ENCODE measurements at regions not wholly inside any gene's neighbourhood (a gene's known extent, or its start where the extent isn't known, plus 50 kb on each side); places are given as distances from the start of the nearest gene placed in this dataset.

GRCh38 chr6:93858213-93858612 is 438.9 kb upstream of the EPHA7 start:
- ChIA-PET POLR2A (no interaction called here), CTCF (no interaction called here), RAD21 (ENCODE audit: low non-redundant PET in 1 of 2, low total read pairs in 2 of 2, uncharacterized antibody in 2 of 2, unreplicated experiment in 2 of 2) (no interaction called here)
- Histone ChIP-seq H4K20me1 (ENCODE audit: insufficient read depth) (no peaks in the 10 kb centered on the region), H3K4me2 (ENCODE audit: low read length) (no peak overlapping the region), H3K79me2 (ENCODE audit: insufficient read depth, low read length) (no peaks in the 10 kb centered on the region), H3K9me3 (ENCODE audit: control insufficient read depth in 1 of 2, insufficient read depth in 1 of 2, low read depth in 1 of 2, low read length in 2 of 2) (peaks cover 3% of the 10 kb centered on the region in 2 experiments; a peak in 1 of 4 replicates), H2AFZ (ENCODE audit: low read depth, low read length, poor library complexity, severe bottlenecking) (no peak overlapping the region), H3K4me3 (replicated peaks in 1 of 2; ENCODE audit: low read depth in 1 of 2, low read length in 2 of 2) (no peak overlapping the region), H3K27me3 (ENCODE audit: insufficient read depth, low read length) (no peaks in the 10 kb centered on the region), H3K9me2 (ENCODE audit: insufficient read depth) (no peaks in the 10 kb centered on the region), H3K27ac (ENCODE audit: low read depth, low read length) (no peak overlapping the region), H3K36me3 (ENCODE audit: control insufficient read depth in 1 of 2, insufficient read depth in 2 of 2, low read length in 2 of 2) (no peaks in the 10 kb centered on the region), H3K9ac (ENCODE audit: low read length) (no peak overlapping the region), H3K4me1 (ENCODE audit: control insufficient read depth in 1 of 2, insufficient read depth in 2 of 2, low read length in 2 of 2) (no peaks in the 10 kb centered on the region)
- intact Hi-C loops (cut with micrococcal nuclease): loop anchor here (5.0 kb wide), 1 partner anchor 64 kb away; no protein-coding TSS in a partner anchor
- TF ChIP-seq POLR2A (IDR thresholded peaks at IDR 0.05; ENCODE audit: borderline replicate concordance, extremely low read depth, insufficient read depth, insufficient read length) (no peak), ATF3 (IDR thresholded peaks at IDR 0.05) (no peak), RAD21 (IDR thresholded peaks at IDR 0.05; ENCODE audit: low read depth) (no peak), SP1 (IDR thresholded peaks at IDR 0.05; ENCODE audit: low read depth) (no peak), ZFX (IDR thresholded peaks at IDR 0.05) (no peak)
- ATAC-seq (no peak), DNase-seq (ENCODE audit: low read depth, low spot score) (no peak)
- no TSS peak for BruUV-seq (replicated peaks)

- Histone ChIP-seq H4K20me1 (ENCODE audit: insufficient read depth) (no peaks in the 10 kb centered on the region), H3K4me1 (ENCODE audit: control insufficient read depth in 1 of 2, insufficient read depth in 2 of 2, low read length in 2 of 2) (no peaks in the 10 kb centered on the region), H3K79me2 (ENCODE audit: insufficient read depth, low read length) (no peaks in the 10 kb centered on the region), H3K9ac (ENCODE audit: low read length) (no peak overlapping the region), H3K4me2 (ENCODE audit: low read length) (no peak overlapping the region), H3K27ac (ENCODE audit: low read depth, low read length) (no peak overlapping the region), H3K4me3 (replicated peaks in 1 of 2; ENCODE audit: low read depth in 1 of 2, low read length in 2 of 2) (no peak overlapping the region), H3K36me3 (ENCODE audit: control insufficient read depth in 1 of 2, insufficient read depth in 2 of 2, low read length in 2 of 2) (no peaks in the 10 kb centered on the region), H3K9me3 (ENCODE audit: control insufficient read depth in 1 of 2, insufficient read depth in 1 of 2, low read depth in 1 of 2, low read length in 2 of 2) (no peaks in the 10 kb centered on the region; a peak in 1 of 4 replicates), H3K27me3 (ENCODE audit: insufficient read depth, low read length) (no peaks in the 10 kb centered on the region), H2AFZ (ENCODE audit: low read depth, low read length, poor library complexity, severe bottlenecking) (no peak overlapping the region), H3K9me2 (ENCODE audit: insufficient read depth) (no peaks in the 10 kb centered on the region)
- ChIA-PET RAD21 (ENCODE audit: low non-redundant PET in 1 of 2, low total read pairs in 2 of 2, uncharacterized antibody in 2 of 2, unreplicated experiment in 2 of 2) (no interaction called here), POLR2A (no interaction called here), CTCF (no interaction called here)
- ATAC-seq (no peak), DNase-seq (ENCODE audit: low read depth, low spot score) (no peak)
- intact Hi-C loops (cut with micrococcal nuclease): no loop called here
- BruUV-seq (replicated peaks): no TSS peak
- TF ChIP-seq ATF3 (IDR thresholded peaks at IDR 0.05): no peak
These were observed 430.5 kb upstream of the EPHA7 start for GRCh38 chr6:93849857-93850256.

Measured in HCT116 (cell line).